ENCODE measurements at regions not wholly inside any gene's neighbourhood (a gene's known extent, or its start where the extent isn't known, plus 50 kb on each side); places are given as distances from the start of the nearest gene placed in this dataset.
A peak's percentile ranks its signal among the peaks of the same experiment; 100 is the strongest.

DNA sequence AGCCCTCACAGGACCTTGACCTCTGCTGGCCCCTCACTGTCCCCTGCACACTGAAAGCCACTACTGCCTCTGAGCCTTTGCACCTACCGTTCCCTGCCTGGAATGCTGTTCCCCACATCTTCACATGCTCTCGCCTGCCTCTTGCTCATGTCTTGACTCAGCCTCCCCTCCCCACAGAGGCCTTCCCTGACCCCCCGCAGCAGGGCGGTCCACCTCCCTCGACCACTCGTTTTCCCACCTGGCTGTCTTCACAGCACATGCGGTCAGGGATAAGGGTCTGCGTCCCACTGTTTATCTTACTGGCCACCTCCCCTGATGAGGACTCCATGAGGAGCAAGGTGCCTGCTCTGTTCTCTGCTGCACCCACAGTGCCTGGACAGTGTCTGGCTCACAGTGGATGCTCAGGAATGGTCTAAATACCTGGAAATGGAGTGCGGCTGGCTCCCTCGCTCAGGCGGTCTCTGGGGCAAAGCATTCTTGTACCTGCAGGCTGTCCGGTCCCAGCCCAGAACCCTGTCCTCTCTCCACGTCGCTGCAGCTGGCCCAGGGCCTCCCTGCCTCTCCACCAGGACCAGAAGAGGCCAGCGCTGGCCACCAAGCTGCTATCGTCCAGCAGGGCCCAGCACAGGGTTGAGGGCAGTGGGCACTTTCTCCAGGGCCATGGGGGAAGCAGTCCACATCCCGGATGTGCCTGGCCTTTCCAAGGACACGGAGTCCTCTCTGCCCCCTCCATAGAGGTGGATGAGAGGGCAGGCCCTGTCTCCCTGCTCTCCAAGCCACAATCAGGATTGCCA lies 107.4 kb downstream of the NCOR2 start:
- Mint-ChIP-seq H3K4me3 (no peak overlapping the region), H3K27ac (no peak overlapping the region), H3K4me1 (ENCODE audit: unreplicated experiment) (peaks cover 32% of the 10 kb centered on the region), H3K27me3 (no peaks in the 10 kb centered on the region), H3K9me3 (no peaks in the 10 kb centered on the region), H3K36me3 (peaks cover 32% of the 10 kb centered on the region)
- TF ChIP-seq, protein P1, sequence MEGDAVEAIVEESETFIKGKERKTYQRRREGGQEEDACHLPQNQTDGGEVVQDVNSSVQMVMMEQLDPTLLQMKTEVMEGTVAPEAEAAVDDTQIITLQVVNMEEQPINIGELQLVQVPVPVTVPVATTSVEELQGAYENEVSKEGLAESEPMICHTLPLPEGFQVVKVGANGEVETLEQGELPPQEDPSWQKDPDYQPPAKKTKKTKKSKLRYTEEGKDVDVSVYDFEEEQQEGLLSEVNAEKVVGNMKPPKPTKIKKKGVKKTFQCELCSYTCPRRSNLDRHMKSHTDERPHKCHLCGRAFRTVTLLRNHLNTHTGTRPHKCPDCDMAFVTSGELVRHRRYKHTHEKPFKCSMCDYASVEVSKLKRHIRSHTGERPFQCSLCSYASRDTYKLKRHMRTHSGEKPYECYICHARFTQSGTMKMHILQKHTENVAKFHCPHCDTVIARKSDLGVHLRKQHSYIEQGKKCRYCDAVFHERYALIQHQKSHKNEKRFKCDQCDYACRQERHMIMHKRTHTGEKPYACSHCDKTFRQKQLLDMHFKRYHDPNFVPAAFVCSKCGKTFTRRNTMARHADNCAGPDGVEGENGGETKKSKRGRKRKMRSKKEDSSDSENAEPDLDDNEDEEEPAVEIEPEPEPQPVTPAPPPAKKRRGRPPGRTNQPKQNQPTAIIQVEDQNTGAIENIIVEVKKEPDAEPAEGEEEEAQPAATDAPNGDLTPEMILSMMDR (conservative IDR thresholded peaks at IDR 0.05): no peak
- no peak for DNase-seq (ENCODE audit: extremely low spot score, unreplicated experiment)

DNA sequence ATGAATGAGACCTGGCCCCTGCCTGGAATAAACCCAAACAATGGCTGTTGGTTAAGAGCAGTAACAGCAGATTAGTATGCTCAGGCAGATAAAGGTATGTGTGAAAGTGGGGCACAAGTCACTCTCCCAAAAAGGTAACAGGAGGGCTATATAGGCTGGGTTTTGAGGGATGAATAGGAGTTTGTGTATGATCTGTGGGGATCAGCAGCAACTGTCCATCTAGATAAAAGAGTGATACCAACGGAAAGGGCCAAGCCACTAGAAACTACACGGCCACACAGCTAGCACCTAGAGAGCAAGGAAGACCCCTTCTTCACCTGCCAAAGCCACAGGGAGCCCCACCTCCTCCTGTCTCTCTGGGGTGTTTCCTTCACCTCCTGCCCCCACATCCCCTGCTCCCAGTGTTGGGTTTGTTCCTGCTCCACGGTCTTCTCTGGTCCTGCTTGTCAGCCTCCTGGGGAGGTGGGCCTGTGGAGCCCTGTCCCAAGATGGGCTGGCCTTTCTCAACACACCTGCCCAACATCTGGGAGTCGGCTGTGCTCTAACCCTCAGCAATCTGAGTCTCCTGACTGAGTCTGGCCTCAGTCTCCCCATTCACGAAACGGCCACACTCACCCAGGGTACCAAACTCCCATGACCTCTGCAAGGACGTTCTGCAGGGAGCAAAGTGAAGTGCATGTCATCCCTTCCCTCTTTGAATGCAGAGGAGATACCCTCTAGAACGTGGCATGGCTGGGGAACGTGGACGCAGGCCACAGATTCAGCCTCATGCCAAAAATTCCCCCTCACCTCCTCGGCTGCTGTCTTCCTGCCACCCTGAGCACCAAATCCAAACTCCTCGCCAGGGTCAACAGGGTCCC lies 108.2 kb downstream of the NCOR2 start:
- H3K4me3 Mint-ChIP-seq: no peak overlapping the region
- H3K9me3 Mint-ChIP-seq: no peaks in the 10 kb centered on the region
- H3K27me3 Mint-ChIP-seq: no peaks in the 10 kb centered on the region
- peak overlapping the region; percentile 68 for H3K27ac Mint-ChIP-seq
- no peak for DNase-seq (ENCODE audit: extremely low spot score, unreplicated experiment)
- peaks cover 29% of the 10 kb centered on the region for H3K36me3 Mint-ChIP-seq
- H3K4me1 Mint-ChIP-seq (ENCODE audit: unreplicated experiment): peaks cover 31% of the 10 kb centered on the region
- TF ChIP-seq, protein P1 (conservative IDR thresholded peaks at IDR 0.05): no peak

DNA sequence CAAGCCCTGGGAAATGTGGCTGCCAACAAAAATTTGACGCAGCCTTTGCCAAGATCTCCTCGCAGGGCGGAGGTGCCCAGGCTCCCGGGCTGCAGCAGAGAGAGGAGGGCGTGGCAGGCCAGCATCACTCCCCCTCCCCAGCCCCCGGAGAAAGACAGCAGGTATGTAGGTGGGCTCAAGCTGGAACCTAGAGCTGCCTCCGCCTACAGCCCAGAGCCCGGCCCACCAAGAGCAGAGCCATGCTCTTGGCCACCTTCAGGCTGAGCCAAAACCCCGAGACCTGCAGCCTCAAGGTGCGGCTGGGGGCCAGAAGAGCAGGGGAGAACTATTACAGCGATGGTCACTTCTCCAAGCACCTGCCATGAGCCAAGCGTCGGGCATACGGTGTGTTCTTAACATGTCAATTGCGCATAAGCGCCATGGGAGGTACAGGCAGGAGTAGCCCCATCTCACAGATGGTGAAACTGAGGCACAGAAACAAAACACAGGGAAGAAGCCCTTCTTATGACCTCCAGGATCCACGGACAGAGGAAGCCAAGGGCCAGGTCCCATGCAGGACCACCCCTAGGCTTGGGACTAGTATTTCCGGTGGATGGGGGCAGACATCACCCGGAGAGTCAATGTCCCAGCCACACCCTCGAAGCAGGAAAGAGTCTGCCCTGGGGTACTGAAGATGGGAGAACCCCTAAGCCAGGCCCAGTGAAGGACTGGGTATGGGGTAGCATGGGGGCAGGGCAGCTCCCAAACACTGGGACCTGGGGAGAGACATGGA lies 109.0 kb downstream of the NCOR2 start:
- peaks cover 23% of the 10 kb centered on the region for H3K4me1 Mint-ChIP-seq (ENCODE audit: unreplicated experiment)
- no peaks in the 10 kb centered on the region for H3K27me3 Mint-ChIP-seq
- TF ChIP-seq, protein P1 (conservative IDR thresholded peaks at IDR 0.05): no peak
- DNase-seq (ENCODE audit: extremely low spot score, unreplicated experiment): no peak
- peak overlapping the region; percentile 68 for H3K27ac Mint-ChIP-seq
- H3K9me3 Mint-ChIP-seq: no peaks in the 10 kb centered on the region
- no peak overlapping the region for H3K4me3 Mint-ChIP-seq
- peaks cover 23% of the 10 kb centered on the region for H3K36me3 Mint-ChIP-seq

DNA sequence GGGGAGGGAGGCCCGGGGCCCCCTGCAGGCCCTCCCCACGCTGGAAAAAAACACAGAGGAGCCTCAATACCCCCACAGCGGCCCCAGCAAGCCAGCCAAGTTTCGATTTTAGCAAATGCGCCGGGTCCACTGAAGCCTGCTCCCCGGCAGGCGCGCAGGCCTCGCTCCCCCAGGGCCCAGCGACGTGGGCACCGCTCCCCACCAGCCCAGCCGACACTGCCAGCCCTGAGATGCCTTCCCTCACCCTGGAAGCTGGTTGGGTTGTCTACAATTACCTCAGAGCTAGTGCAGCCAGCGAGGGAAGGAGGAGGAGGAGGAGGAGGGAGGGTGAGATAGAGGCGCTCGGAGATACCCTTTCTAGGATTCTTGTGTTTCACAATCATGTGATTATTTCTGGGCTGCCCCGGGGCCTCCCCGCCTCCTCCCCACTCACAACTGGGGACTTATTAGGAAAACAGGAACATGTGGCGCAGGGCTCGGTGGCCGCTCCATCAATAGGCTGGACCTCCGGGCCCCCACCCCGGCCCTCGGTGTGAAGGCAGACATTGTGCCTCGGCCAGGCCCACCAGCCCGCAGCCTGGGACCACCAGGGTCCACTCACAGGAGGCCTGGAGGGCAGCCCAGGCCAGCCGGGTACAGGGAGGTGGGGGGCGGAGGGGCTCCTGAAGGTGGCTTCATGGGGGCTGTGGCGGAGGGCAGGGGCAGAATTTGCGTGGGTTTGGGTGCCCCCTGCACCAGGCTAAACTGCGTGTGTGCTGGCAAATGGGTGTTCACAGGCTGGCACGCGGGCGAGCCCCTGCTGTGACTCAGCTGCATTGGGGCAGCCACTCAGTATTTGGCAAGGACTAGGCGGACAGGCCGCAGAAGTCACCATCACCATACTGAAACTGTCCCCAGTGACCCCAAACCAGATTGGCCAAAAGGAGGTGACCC lies 109.9 kb downstream of the NCOR2 start:
- Mint-ChIP-seq H3K27ac (no peak overlapping the region), H3K4me3 (no peak overlapping the region), H3K4me1 (ENCODE audit: unreplicated experiment) (peaks cover 14% of the 10 kb centered on the region), H3K9me3 (no peaks in the 10 kb centered on the region), H3K36me3 (peaks cover 19% of the 10 kb centered on the region), H3K27me3 (no peaks in the 10 kb centered on the region)
- TF ChIP-seq, protein P1 (conservative IDR thresholded peaks at IDR 0.05): no peak
- DNase-seq (ENCODE audit: extremely low spot score, unreplicated experiment): peak; percentile 71
